GM21529 (cell line): ENCODE measurements at regions not wholly inside any gene's neighbourhood (a gene's known extent, or its start where the extent isn't known, plus 50 kb on each side); places are given as distances from the start of the nearest gene placed in this dataset.

Experiments used
- ATAC-seq: cut with Tn5 transposase; IDR thresholded peaks from one replicate; pipeline ENCODE4 v1.9.1; 2021; ENCODE audit not compliant: unreplicated experiment

GRCh38 chr2:128467321-128467969 lies 148.8 kb upstream of the HS6ST1 start:
- no peak for ATAC-seq

GRCh38 chr2:128468186-128468920 lies 149.7 kb upstream of the HS6ST1 start:
- ATAC-seq, result no peak

GRCh38 chr2:128469203-128469602 lies 150.5 kb upstream of the HS6ST1 start:
- no peak for ATAC-seq

GRCh38 chr2:128469875-128470274 lies 151.2 kb upstream of the HS6ST1 start:
- ATAC-seq, result no peak

- ATAC-seq, result peak; percentile 40
These were observed 154.1 kb upstream of the HS6ST1 start for GRCh38 chr2:128472789-128473174.

- peak; percentile 85 for ATAC-seq
These were observed 154.7 kb upstream of the HS6ST1 start for GRCh38 chr2:128473175-128474035.

GRCh38 chr2:128474036-128474955 lies 155.6 kb upstream of the HS6ST1 start:
- ATAC-seq, result no peak

GRCh38 chr2:128474962-128475361 lies 156.3 kb upstream of the HS6ST1 start:
- no peak for ATAC-seq

- no peak for ATAC-seq
These were observed 157.0 kb upstream of the HS6ST1 start for GRCh38 chr2:128475427-128476211.

GRCh38 chr2:128477026-128477820 lies 158.6 kb upstream of the HS6ST1 start:
- no peak for ATAC-seq

GRCh38 chr2:128477891-128478290 lies 159.2 kb upstream of the HS6ST1 start:
- no peak for ATAC-seq

GRCh38 chr2:128485761-128486639 lies 167.3 kb upstream of the HS6ST1 start:
- no peak for ATAC-seq

GRCh38 chr2:128486640-128487375 lies 168.1 kb upstream of the HS6ST1 start:
- no peak for ATAC-seq

- no peak for ATAC-seq
These were observed 169.2 kb upstream of the HS6ST1 start for GRCh38 chr2:128487650-128488387.

GRCh38 chr2:128488434-128488833 lies 169.8 kb upstream of the HS6ST1 start:
- ATAC-seq, result no peak

- ATAC-seq, result no peak
These were observed 171.0 kb upstream of the HS6ST1 start for GRCh38 chr2:128489526-128490273.
